ENCODE measurements at regions not wholly inside any gene's neighbourhood (a gene's known extent, or its start where the extent isn't known, plus 50 kb on each side); places are given as distances from the start of the nearest gene placed in this dataset.

DNA sequence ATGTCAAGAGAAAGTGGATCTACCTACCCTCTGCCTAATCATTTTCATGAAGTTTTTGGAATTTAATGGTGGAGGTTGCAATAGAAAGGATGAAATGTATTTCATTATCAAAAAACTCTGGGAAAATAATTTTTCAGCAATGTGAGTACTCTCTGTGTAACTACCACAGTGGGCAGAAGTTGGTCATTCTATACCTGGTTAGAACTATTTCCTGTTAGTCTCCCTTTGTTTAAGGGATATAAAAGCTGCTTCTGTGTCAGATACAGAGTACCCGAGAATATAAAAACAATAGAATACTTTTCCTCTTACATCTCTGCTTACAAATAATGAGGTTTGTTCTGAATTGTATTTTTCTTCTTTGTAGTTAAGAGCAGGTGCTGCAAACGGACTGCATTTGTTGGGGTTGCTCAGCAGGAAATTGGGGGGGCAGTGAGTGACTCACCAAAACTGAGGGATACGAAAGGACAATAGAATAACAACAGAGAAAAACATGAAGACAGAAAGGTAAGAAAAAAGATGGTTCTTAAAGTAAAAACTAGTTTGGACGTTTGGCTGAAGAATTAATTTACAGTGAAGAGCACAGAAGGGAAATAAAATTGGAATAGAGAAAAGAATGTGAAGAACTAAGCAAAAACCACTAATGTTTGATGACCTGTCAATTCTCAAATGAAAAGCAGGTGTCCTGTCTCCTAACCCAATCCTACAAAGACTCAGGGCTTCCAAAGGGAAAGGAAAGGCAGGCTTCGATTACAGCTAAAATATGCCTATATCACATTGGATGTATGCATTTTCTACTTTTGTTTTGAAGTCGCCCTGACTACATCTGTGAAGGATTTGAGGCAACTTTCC lies 703.1 kb downstream of the RFPL4B start:
- TF ChIP-seq POLR2AphosphoS5 (IDR thresholded peaks at IDR 0.05; ENCODE audit: borderline replicate concordance, low read depth, low read length) (no peak), FOXP2 (optimal IDR thresholded peaks at IDR 0.05; ENCODE audit: control extremely low read depth, extremely low read length, insufficient read depth) (no peak)

All from SK-N-MC (cell line).